Fibroblast of pulmonary artery (primary cell): ENCODE measurements at regions not wholly inside any gene's neighbourhood (a gene's known extent, or its start where the extent isn't known, plus 50 kb on each side); places are given as distances from the start of the nearest gene placed in this dataset.

Experiments
- DNase-seq: peaks from one replicate; pipeline ENCODE4 v3.0.0-alpha.2; 2010; ENCODE audit warnings: low read depth
- H3K4me3 ChIP-seq: replicated peaks from 2 replicates; pipeline ENCODE4 v1.5.1; 2011; ENCODE audit warnings: low read depth, mild to moderate bottlenecking, control low read depth, low read length, moderate library complexity
- CTCF ChIP-seq: IDR thresholded peaks from 2 replicates; pipeline ENCODE4 v1.5.1; 2011; ENCODE audit warnings: mild to moderate bottlenecking, control low read depth, low read length, inconsistent platforms; ENCODE audit errors: missing control alignments

- TF ChIP-seq CTCF, result no peak
- no peak overlapping the region for H3K4me3 ChIP-seq
- no peak for DNase-seq
Measured at GRCh38 chr4:59837751-59838150, 1362.4 kb upstream of the ADGRL3 start.

- DNase-seq, result no peak
- no peak for TF ChIP-seq CTCF
- no peak overlapping the region for H3K4me3 ChIP-seq
Measured at GRCh38 chr4:59838236-59838635, 1361.9 kb upstream of the ADGRL3 start.

- TF ChIP-seq CTCF, result no peak
Measured at GRCh38 chr4:59841698-59842097, 1358.4 kb upstream of the ADGRL3 start.

GRCh38 chr4:59848457-59848856 is 1351.7 kb upstream of the ADGRL3 start:
- no peak for TF ChIP-seq CTCF
- DNase-seq, result no peak
- no peak overlapping the region for H3K4me3 ChIP-seq

More at GRCh38 chr4:59841698-59842097, 1358.4 kb upstream of the ADGRL3 start:
- H3K4me3 ChIP-seq, result no peak overlapping the region
- no peak for DNase-seq

GRCh38 chr4:59855630-59856352 is 1344.3 kb upstream of the ADGRL3 start:
- TF ChIP-seq CTCF, result no peak
- no peak for DNase-seq
- H3K4me3 ChIP-seq, result no peak overlapping the region

GRCh38 chr4:59869056-59869455 is 1331.1 kb upstream of the ADGRL3 start:
- TF ChIP-seq CTCF, result no peak
- DNase-seq, result no peak
- no peak overlapping the region for H3K4me3 ChIP-seq

GRCh38 chr4:59869559-59869958 is 1330.6 kb upstream of the ADGRL3 start:
- DNase-seq, result no peak
- no peak overlapping the region for H3K4me3 ChIP-seq
- TF ChIP-seq CTCF, result no peak
